CD14-positive monocyte (primary cell): ENCODE measurements at regions not wholly inside any gene's neighbourhood (a gene's known extent, or its start where the extent isn't known, plus 50 kb on each side); places are given as distances from the start of the nearest gene placed in this dataset.

ENCODE experiments used
- DNase-seq, 3 donors: peaks; one replicate each; pipeline ENCODE4 v3.0.0-alpha.2; 2011 to 2022
- H2AFZ ChIP-seq: 2 replicates; pipeline ENCODE4 v1.6.0; 2012; ENCODE audit warnings: mild to moderate bottlenecking, low read depth, low read length, inconsistent platforms; ENCODE audit not compliant: insufficient read depth, poor library complexity, severe bottlenecking
- H3K27ac ChIP-seq, 2 donors: 1 replicate in 1 of 2; 2 replicates in 1 of 2; pipeline ENCODE4 v1.5.1; 2012 to 2013; ENCODE audit warnings: low read length in 2 of 2, control low read depth in 1 of 2, inconsistent platforms in 1 of 2, low read depth in 1 of 2, mild to moderate bottlenecking in 1 of 2
- H3K27me3 ChIP-seq, 2 donors: one replicate each; pipeline versions ENCODE4 v1.6.0 to v1.6.1; 2011 to 2013; ENCODE audit warnings: low read length in 2 of 2; ENCODE audit not compliant: control insufficient read depth in 2 of 2, insufficient read depth in 2 of 2
- H3K36me3 ChIP-seq, 2 donors: replicated peaks in 1 of 2; 1 replicate in 1 of 2; 2 replicates in 1 of 2; pipeline versions ENCODE4 v1.5.1 to v1.6.1; 2012 to 2013; ENCODE audit warnings: low read length in 2 of 2, control low read depth in 1 of 2, inconsistent platforms in 1 of 2, mild to moderate bottlenecking in 1 of 2; ENCODE audit not compliant: insufficient read depth in 2 of 2, control insufficient read depth in 1 of 2
- H3K4me1 ChIP-seq, 2 donors: 1 replicate in 1 of 2; 2 replicates in 1 of 2; pipeline versions ENCODE4 v1.5.1 to v1.6.1; 2012 to 2013; ENCODE audit warnings: low read length in 2 of 2, control low read depth in 1 of 2, inconsistent platforms in 1 of 2, mild to moderate bottlenecking in 1 of 2, moderate library complexity in 1 of 2; ENCODE audit not compliant: insufficient read depth in 2 of 2, control insufficient read depth in 1 of 2
- H3K4me2 ChIP-seq: replicated peaks from 2 replicates; pipeline ENCODE3; 2012; ENCODE audit warnings: low read length, moderate library complexity, mild to moderate bottlenecking; ENCODE audit not compliant: poor library complexity, severe bottlenecking; ENCODE audit errors: extremely low read depth
- H3K4me3 ChIP-seq, 3 experiments: fragments of 200-600 bp in 1 of 3; sonication (generic) in 1 of 3; replicated peaks in 1 of 3; 1 replicate in 2 of 3; 2 replicates in 1 of 3; pipeline ENCODE4 v1.5.1; 2011 to 2013; ENCODE audit warnings: low read length in 3 of 3, mild to moderate bottlenecking in 3 of 3, control low read depth in 2 of 3, low read depth in 2 of 3, inconsistent platforms in 1 of 3, moderate library complexity in 1 of 3
- H3K79me2 ChIP-seq: 2 replicates; pipeline ENCODE4 v1.6.0; 2012; ENCODE audit warnings: mild to moderate bottlenecking, control low read depth, inconsistent platforms, low read length, moderate library complexity; ENCODE audit not compliant: insufficient read depth
- H3K9ac ChIP-seq: 2 replicates; pipeline ENCODE4 v1.6.0; 2017; ENCODE audit warnings: low read length, mild to moderate bottlenecking; ENCODE audit not compliant: insufficient read depth, poor library complexity, severe bottlenecking
- H3K9me3 ChIP-seq, 2 donors: replicated peaks in 1 of 2; 1 replicate in 1 of 2; 2 replicates in 1 of 2; pipeline versions ENCODE4 v1.5.1 to v1.6.1; 2012 to 2013; ENCODE audit warnings: low read length in 2 of 2, control low read depth in 1 of 2; ENCODE audit not compliant: control insufficient read depth in 1 of 2, insufficient read depth in 1 of 2
- H4K20me1 ChIP-seq: 2 replicates; pipeline ENCODE4 v1.6.0; 2012; ENCODE audit warnings: mild to moderate bottlenecking, low read length, control low read depth, moderate library complexity; ENCODE audit not compliant: insufficient read depth
- H3K27ac Mint-ChIP-seq, 7 donors: one replicate each; pipeline ENCODE4 v1.8.0; 2020; ENCODE audit warnings: mild to moderate bottlenecking in 7 of 7, mixed read lengths in 7 of 7, moderate library complexity in 6 of 7, inconsistent platforms in 2 of 7
- H3K27me3 Mint-ChIP-seq, 3 donors: one replicate each; pipeline ENCODE4 v1.8.0; 2021 to 2022; ENCODE audit warnings: low read depth in 3 of 3, mild to moderate bottlenecking in 3 of 3, mixed read lengths in 3 of 3, moderate library complexity in 3 of 3, inconsistent platforms in 1 of 3
- H3K36me3 Mint-ChIP-seq, 2 donors: one replicate each; pipeline ENCODE4 v1.8.0; 2020; ENCODE audit warnings: mixed read lengths in 2 of 2, inconsistent platforms in 1 of 2, mild to moderate bottlenecking in 1 of 2
- H3K4me1 Mint-ChIP-seq: one replicate; pipeline ENCODE4 v1.8.0; 2020; ENCODE audit warnings: mild to moderate bottlenecking, mixed read lengths
- H3K4me3 Mint-ChIP-seq, 2 donors: one replicate each; pipeline ENCODE4 v1.8.0; 2020; ENCODE audit warnings: mild to moderate bottlenecking in 2 of 2, mixed read lengths in 2 of 2, moderate library complexity in 1 of 2
- H3K9me3 Mint-ChIP-seq, 7 donors: one replicate each; pipeline ENCODE4 v1.8.0; 2020 to 2022; ENCODE audit warnings: mixed read lengths in 7 of 7, mild to moderate bottlenecking in 6 of 7, moderate library complexity in 6 of 7, inconsistent platforms in 2 of 7
- WGBS: methylation state at CpG from one replicate; pipeline ENCODE4 v1.1.5; 2013; ENCODE audit warnings: missing lambda C conversion rate; ENCODE audit not compliant: insufficient coverage; 5-methylcytosine and 5-hydroxymethylcytosine counted together
- intact Hi-C, 2 donors: fragments of 100-400 bp; cut with micrococcal nuclease; formaldehyde crosslinking; loops; one replicate each; pipeline versions ENCODE4 v1.15.0 to v1.15.1; 2023
- TF ChIP-seq, protein P1 (sequence below): fragments of 200-600 bp; IDR thresholded peaks from one replicate; pipeline ENCODE4 v1.8.0; 2022; ENCODE audit warnings: antibody characterized with exemption, mild to moderate bottlenecking

DNA sequence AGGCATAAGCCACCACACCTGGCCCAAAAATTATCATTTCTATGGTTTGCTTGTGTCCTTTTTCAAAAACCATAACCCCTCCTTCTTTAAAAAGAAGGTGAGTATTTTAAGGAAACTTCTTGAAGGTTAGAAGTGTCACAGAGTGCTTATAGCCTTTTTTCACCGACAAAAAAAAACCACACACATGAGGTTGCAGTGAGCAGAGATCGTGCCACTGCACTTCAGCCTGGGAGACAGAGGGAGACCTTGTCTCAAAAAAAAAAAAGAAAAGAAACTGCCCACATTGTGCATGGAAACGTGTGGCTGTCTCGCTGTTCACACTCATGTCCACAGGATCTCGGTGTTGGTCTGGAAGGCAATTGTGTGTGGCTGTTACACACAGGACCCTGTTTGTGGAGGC, 157.4 kb upstream of the PFKP start:
- Mint-ChIP-seq H3K9me3 (no peaks in the 10 kb centered on the region), H3K27ac (no peak overlapping the region), H3K4me1 (no peaks in the 10 kb centered on the region), H3K36me3 (no peaks in the 10 kb centered on the region), H3K27me3 (peaks cover 0 to 11% (median 0%) of the 10 kb centered on the region in 3 donors), H3K4me3 (no peak overlapping the region)
- TF ChIP-seq, protein P1, sequence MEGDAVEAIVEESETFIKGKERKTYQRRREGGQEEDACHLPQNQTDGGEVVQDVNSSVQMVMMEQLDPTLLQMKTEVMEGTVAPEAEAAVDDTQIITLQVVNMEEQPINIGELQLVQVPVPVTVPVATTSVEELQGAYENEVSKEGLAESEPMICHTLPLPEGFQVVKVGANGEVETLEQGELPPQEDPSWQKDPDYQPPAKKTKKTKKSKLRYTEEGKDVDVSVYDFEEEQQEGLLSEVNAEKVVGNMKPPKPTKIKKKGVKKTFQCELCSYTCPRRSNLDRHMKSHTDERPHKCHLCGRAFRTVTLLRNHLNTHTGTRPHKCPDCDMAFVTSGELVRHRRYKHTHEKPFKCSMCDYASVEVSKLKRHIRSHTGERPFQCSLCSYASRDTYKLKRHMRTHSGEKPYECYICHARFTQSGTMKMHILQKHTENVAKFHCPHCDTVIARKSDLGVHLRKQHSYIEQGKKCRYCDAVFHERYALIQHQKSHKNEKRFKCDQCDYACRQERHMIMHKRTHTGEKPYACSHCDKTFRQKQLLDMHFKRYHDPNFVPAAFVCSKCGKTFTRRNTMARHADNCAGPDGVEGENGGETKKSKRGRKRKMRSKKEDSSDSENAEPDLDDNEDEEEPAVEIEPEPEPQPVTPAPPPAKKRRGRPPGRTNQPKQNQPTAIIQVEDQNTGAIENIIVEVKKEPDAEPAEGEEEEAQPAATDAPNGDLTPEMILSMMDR = no peak
- Histone ChIP-seq H3K9ac (no peak overlapping the region), H3K36me3 (no peaks in the 10 kb centered on the region), H3K27me3 (no peaks in the 10 kb centered on the region), H3K4me1 (no peaks in the 10 kb centered on the region), H3K4me3 (no peak overlapping the region), H3K27ac (no peak overlapping the region), H4K20me1 (no peaks in the 10 kb centered on the region), H3K9me3 (no peaks in the 10 kb centered on the region), H3K4me2 (no peak overlapping the region), H3K79me2 (no peaks in the 10 kb centered on the region), H2AFZ (no peak overlapping the region)
- WGBS = 80% methylated on average over 1 of the region's 5 CpGs
- no peak for DNase-seq
- intact Hi-C loops = no loop called here

DNA sequence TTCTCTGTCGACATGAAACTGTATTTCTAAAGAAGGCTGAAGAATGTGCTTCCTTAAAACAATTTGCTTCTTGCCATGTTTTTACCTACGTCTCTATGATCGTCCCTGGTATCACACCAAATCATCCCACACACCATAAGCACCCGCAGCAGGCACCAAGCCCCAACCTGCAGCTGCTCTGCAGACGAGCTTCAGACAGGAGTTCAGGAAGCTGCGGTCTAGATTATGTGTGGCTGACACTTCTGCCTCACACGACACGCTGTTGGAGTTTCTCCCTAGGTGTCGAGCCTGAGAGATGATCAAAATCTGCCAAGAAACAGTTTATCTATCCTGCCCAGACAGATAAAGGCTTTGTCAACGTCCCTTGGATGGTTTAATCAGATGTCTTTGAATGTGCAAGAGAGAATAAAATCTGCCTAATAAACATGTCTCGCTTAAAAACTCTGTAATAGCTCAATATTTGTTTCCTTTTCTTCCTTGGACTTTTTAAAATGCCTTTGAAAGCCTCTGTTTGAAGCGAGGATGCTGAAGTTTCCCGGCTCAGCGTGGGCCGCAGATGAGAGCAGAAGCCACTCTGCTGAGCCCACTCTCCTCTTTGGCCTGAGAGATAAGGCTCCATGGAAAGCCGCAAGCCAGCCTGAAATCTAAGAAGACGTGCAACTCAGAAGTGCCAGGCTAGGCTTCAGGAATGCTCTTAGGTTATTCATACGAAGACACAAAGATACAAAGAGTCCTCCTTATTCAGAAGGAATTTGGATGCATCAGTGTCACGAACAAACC, 158.3 kb upstream of the PFKP start:
- WGBS = 79% methylated on average over 17 of the region's 19 CpGs
- no peak overlapping the region for H3K4me2 ChIP-seq
- H3K4me1 ChIP-seq = no peaks in the 10 kb centered on the region
- no peaks in the 10 kb centered on the region for H3K79me2 ChIP-seq
- H3K9me3 ChIP-seq = no peaks in the 10 kb centered on the region
- no peaks in the 10 kb centered on the region for H3K27me3 ChIP-seq
- no peak for DNase-seq
- Mint-ChIP-seq H3K27me3 (peaks cover under 1 to 9% (median 3%) of the 10 kb centered on the region in 3 donors), H3K4me3 (no peak overlapping the region), H3K9me3 (peaks cover 0 to 2% (median 0%) of the 10 kb centered on the region in 7 donors), H3K36me3 (no peaks in the 10 kb centered on the region), H3K4me1 (no peaks in the 10 kb centered on the region), H3K27ac (no peak overlapping the region)
- no peak overlapping the region for H3K9ac ChIP-seq
- no peaks in the 10 kb centered on the region for H3K36me3 ChIP-seq
- no peak overlapping the region for H3K27ac ChIP-seq
- H3K4me3 ChIP-seq = no peak overlapping the region
- intact Hi-C loops = no loop called here
- no peaks in the 10 kb centered on the region for H4K20me1 ChIP-seq
- no peak overlapping the region for H2AFZ ChIP-seq
- TF ChIP-seq, protein P1 = no peak
